Stimulated activated CD8-positive, alpha-beta memory T cell treated with anti-CD3 and anti-CD28 coated beads, Interleukin-4, amount 100 ng/mL, for 24 hours (primary cell): ENCODE measurements at regions not wholly inside any gene's neighbourhood (a gene's known extent, or its start where the extent isn't known, plus 50 kb on each side); places are given as distances from the start of the nearest gene placed in this dataset.
"Not testable (repeated sequence)": the region's sequence is repeated elsewhere in the genome, so short reads cannot be mapped to it uniquely, and the experiment has no call there.

Experiments
- DNase-seq: peaks from one replicate; pipeline ENCODE4 v3.0.0-alpha.2; 2020; ENCODE audit warnings: low read depth

DNA sequence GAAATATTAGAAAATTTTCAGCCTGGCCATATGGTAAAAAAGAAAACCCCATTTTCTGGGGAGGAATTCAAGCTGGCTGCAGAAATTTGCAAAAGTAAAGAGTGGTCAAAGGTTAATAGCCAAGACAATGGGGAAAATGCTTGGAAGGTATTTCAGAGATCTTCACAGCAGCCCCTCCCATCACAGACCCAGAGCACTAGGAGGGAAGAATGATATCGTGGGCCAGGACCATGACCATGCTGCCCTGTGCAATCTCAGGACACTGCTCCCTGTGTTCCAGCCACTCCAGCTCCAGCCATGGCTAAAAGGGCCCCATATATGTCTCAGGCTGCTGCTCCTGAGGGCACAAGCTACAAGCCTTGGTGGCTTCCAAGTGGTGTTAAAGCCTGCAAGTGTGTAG is 93.9 kb upstream of the AGAP1 start:
- DNase-seq, result no peak

DNA sequence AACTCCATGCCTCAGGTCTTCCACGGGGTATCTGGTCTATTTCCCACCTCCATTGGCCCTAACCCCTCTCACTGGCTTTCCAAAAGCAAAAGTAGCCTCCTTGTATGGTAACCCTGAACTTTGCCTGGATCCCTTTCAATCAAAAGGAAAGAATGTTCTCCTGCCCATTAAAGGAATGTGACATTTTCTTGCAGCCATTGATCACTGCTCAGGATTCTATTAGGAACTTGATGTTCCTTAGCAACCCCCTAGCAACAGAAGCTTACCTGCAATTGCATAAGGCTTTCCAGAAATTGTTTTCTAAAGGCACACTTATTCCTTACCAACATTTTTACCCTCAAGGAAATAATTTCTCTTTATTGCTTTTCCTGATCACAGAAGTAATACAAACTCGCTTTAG is 91.4 kb upstream of the AGAP1 start:
- no peak for DNase-seq

GRCh38 chr2:235405612-235406361 is 88.1 kb upstream of the AGAP1 start:
- no peak for DNase-seq

GRCh38 chr2:235406430-235406829 is 87.4 kb upstream of the AGAP1 start:
- no peak for DNase-seq

GRCh38 chr2:235411905-235412485 is 81.8 kb upstream of the AGAP1 start:
- no peak for DNase-seq

- DNase-seq, result no peak
Observed at GRCh38 chr2:235413064-235413463, 80.8 kb upstream of the AGAP1 start.

- DNase-seq, result no peak
Observed at GRCh38 chr2:235414422-235414821, 79.4 kb upstream of the AGAP1 start.

GRCh38 chr2:235416858-235417499 is 76.9 kb upstream of the AGAP1 start:
- DNase-seq, result no peak

- no peak for DNase-seq
Observed at GRCh38 chr2:235418918-235419317, 74.9 kb upstream of the AGAP1 start.

GRCh38 chr2:235419996-235420395 is 73.8 kb upstream of the AGAP1 start:
- DNase-seq, result no peak

GRCh38 chr2:235421618-235422017 is 72.2 kb upstream of the AGAP1 start:
- DNase-seq, result no peak

DNA sequence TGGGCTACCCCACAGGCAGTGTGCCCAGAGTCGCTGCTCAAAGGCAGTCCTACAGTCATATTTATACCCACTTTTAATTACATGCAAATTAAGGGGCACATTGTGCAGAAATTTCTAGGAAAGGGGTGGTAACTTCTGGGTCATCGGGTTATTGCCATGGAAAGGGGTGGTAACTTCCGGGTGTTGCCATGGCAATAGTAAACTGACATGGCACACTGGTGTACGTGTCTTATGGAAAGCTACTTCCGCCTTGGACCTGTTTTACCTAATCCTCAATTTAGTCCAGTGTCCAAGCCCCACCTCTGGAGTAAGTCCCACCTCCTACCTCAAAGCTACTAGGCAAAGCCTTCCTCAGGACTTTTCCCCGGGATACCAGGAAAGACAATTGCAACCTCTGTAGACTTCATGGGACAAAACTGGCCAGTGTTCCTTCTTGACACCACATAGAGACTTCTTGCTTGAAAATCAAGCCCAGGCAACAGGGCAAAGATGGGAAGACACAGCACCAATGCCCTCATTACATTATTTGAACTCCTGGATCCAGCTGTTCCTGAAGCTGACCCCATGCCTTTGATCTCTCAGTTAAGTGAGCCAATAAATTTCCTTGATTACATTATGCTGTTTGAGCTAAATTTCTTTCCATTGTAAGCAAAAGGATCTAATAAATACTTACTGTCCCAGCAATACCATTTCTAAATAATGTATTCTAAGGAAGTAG is 63.3 kb upstream of the AGAP1 start:
- DNase-seq, result no peak

GRCh38 chr2:235432741-235433520 is 60.9 kb upstream of the AGAP1 start:
- DNase-seq, result no peak

GRCh38 chr2:235433860-235434259 is 60.0 kb upstream of the AGAP1 start:
- no peak for DNase-seq

GRCh38 chr2:235439959-235440662 is 53.7 kb upstream of the AGAP1 start:
- no peak for DNase-seq

DNA sequence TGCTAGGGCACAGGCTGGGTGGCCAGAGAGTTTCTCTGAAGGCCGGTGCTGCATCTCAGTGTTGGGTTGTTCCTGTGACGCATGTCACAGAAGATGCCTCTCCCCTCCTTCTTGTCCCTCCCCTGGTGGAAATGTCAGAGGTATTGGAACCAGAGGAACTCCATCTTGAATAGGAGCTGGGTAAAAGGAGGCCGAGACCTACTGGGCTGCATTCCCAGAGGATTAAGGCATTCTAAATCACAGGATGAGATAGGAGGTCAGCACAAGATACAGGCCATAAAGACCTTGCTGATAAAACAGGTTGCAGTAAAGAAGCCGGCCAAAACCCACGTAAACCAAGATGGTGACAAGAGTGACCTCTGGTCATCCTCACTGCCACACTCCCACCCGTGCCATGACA is 50.3 kb upstream of the AGAP1 start:
- not testable (repeated sequence) for DNase-seq
